ENCODE measurements at regions not wholly inside any gene's neighbourhood (a gene's known extent, or its start where the extent isn't known, plus 50 kb on each side); places are given as distances from the start of the nearest gene placed in this dataset.

DNA sequence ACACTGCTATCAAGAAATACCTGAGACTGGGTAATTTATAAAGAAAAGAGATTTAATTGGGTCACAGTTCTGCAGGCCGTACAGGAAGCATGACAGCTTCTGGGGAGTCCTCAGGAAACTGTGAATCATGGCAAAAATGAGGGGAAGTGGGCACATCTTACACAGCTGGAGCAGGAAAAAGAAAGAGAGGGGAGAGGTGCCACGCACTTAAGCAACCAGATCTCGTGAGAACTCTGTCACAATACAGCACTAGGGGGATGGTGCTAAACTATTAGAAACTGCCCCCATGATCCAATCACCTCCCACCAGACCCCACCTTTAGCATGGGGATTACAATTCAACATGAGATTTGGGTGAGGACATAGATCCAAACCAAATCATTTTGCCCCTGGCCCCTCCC, 105.5 kb upstream of the CPLX2 start:
- intact Hi-C loops (cut with DNase I), result no loop called here
- DNase-seq (ENCODE audit: low spot score) (no peak), ATAC-seq (no peak)

DNA sequence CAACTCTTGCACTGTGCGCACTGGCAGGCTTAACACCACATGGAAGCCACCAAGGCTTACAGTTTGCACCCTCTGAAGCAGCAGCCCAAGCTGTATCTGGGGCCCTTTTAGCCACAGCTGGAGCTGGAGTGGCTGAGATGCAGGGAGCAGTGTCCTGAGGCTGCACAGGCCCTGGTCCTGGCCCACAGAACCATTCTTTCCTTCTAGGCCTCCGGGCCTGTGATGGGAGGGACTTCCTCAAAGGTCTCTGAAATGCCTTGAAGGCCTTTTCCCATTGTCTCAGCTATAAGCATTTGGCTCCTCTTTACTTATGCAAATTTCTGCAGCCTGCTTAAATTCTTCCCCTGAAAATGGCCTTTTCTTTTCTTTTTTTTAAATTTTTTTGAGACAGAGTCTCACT, 104.4 kb upstream of the CPLX2 start:
- ATAC-seq (no peak), DNase-seq (ENCODE audit: low spot score) (no peak)
- intact Hi-C loops (cut with DNase I), result no loop called here

DNA sequence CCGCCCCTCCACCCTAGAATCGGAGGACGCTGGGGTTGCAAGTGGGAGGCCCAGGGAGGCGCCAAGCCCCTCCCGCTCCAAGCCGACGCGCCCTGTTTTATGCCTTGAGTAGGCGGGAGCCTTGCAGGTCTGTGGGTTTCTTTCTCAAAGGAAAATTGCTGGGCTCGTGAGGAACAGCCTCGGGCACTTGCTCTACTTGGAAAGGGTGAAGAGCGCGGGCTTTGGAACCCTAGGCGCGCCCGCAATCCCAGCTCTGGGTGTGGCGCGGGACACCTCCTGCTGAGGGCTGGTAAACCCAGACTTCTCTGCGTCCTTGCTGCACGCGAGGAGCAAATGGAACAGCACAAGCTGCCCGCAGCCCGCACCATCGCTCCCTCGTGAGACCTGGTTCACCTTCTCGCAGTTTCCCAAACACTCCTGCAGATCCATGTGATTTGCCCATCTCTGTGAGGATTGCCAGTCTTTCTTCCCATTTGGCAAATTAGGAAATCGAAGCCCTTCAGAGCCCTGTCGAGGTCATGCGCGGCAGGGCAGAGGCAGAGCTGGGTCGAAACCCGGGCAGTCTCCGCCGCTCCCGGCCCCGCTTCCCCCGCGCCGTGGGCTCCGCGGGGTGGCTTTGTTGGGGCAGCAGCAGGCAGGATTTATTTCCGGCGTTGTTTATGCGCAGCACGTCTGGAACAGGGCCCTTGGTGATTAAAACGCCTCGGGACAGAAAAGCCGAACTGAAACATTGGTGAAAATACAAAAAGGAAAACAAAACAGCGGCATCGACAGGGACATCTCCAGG, 98.4 kb upstream of the CPLX2 start:
- ATAC-seq (no peak), DNase-seq (ENCODE audit: low spot score) (no peak)
- intact Hi-C loops (cut with DNase I), result no loop called here

DNA sequence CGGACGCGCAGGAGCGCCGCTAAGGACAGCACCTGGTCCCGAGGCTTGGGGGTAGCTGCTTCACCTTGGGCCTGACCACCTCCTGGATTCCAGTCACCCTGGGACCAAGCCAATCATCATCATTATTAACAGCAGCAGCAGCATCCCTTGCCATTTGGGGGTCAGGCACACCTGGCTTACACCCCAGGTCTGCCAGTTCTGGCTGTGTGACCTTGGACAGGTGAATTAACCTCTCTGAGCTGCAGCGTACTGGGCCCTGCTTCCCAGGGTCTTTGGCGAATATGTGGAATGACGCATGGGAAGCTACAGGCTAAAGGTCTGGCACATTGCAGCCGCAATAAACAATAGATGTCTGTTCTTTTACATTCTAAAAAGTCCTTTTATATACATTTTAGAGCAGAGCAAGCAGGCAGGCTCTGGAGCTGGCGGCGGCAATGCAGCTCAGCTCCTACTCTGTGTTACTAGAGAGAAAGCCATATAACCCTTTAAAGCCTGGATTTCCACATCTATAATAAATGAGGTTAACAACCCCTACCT, 97.8 kb upstream of the CPLX2 start:
- no peak for ATAC-seq
- intact Hi-C loops (cut with DNase I), result no loop called here
- DNase-seq (ENCODE audit: low spot score), result no peak

DNA sequence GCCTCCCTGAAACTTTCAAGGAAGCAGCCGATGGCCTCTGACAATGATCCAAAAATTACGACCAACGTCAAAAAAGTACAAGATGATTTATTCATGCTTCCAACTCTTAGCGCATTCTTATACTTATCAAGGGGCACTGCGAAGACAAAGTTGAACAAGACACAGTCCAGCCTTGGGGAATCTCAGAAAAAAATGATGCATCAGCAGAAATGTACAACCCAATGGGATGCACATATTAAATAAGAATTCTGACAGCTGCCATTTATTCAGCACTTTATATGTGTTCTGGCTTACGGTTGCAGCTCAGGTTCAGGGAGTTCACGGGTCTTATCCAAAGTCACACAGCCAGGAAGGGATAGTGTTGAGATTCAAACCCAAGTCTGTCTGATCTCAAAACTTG, 96.0 kb upstream of the CPLX2 start:
- ATAC-seq, result no peak
- no peak for DNase-seq (ENCODE audit: low spot score)
- intact Hi-C loops (cut with DNase I), result no loop called here

DNA sequence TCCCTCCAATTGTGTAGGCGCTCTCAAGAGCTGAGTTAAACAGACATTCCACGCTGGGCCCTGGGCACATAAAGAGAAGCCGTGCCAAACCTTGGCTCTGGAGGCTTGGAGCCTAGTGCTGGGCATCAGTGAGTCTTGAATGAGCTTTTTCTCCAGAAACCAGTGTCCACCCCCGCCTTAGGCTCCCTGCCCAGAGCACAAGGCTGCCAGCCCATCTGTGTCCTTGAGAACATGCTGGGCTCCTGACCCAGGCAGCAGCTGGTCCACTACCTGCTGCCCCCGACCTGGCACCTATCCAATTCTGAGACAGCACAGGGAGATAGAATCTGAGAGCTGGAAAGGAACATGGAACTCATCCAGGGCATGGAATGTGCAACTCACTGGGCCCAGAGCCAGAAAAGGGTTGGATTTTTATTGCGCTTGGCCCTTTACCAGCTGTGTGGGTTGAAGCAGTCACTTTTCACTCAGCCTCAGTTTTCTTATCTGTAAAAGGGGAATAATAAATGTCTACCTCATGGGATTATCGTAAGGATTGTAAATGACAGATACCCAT, 92.4 kb upstream of the CPLX2 start:
- no peak for DNase-seq (ENCODE audit: low spot score)
- intact Hi-C loops (cut with DNase I), result no loop called here
- ATAC-seq, result no peak

DNA sequence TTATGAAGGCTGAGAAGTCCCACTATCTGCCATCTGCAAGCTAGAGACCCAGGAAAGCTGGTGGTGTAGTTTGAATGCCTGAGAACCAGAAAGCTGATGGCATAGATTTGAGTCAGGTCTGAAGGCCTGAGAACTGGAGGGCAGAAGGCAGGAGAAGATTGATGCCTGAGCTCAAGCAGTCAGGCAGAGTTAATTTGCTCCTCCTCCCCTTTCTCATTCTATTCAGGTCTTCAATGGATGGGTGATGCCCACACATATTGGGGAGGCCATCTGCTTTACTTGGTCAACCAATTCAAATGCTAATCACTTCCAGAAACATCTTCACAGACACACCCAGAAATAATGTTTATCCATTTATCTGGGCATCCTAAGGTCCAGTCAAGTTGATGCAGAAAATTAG, 87.6 kb upstream of the CPLX2 start:
- intact Hi-C loops (cut with DNase I), result no loop called here
- no peak for DNase-seq (ENCODE audit: low spot score)
- ATAC-seq, result no peak

DNA sequence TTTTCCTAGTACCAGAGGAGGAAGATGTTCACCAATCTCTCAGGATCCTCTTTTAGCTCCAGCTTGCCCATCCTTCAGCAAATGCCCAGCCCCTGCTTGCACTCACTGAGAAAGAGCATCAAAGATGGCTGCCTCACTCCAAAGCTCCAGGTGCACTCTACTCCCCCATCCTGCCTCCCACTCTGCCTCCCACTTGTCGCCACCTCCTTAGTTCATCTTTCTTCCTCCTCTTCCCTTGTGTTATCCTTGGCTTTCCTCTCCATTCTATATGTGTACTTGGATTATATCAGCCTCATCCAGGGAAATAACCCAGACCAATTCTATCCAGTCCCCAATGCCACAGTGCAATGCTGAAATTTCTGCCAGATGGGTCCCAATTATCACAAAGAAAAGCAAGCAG, 87.1 kb upstream of the CPLX2 start:
- intact Hi-C loops (cut with DNase I), result no loop called here
- no peak for DNase-seq (ENCODE audit: low spot score)
- no peak for ATAC-seq

DNA sequence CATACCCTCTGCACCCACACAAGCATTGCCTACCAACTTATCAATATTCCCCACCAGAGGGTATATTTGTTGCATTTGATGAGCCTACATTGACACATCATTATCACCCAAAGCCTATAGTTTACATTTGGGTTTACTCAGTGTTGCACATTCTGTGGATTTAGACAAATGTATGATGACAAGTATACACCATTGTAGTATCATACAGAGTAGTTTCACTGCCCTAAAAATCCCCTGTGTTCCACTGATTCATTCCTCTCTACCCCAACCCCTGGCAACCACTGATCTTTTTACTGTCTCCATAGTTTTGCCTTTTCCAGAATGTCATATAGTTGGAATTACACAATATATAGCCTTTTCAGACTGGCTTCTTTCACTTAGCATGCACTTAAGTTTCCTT, 85.7 kb upstream of the CPLX2 start:
- intact Hi-C loops (cut with DNase I), result no loop called here
- ATAC-seq (no peak), DNase-seq (ENCODE audit: low spot score) (no peak)

DNA sequence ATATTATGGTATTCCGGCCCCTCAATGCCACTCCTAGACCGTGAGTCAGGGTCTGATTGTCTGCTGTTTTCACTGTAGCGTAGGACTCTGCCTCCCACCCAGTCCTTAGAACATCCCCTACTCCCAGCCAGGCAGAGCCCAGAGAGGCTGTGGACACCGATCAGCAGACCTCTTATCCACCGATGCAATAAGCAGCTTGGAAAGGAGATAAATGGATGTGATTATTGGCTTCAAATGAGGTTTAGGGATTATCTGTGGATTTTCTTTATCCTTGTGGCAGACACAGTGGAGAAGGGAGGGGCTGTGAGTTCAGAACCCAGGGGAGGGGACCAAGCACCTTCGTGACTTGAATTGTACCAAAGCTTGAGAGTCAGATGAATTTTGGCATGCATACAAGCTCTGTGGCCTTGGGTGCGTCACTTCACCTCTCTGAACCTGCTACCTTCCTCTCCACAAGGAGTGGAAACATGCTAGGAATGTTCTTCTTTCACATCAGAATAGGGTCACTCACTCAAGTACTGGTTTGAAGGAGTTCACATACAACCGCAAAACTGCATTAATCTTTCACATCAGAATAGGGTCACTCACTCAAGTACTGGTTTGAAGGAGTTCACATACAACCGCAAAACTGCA, 83.1 kb upstream of the CPLX2 start:
- DNase-seq (ENCODE audit: low spot score) (no peak), ATAC-seq (no peak)
- intact Hi-C loops (cut with DNase I), result no loop called here

DNA sequence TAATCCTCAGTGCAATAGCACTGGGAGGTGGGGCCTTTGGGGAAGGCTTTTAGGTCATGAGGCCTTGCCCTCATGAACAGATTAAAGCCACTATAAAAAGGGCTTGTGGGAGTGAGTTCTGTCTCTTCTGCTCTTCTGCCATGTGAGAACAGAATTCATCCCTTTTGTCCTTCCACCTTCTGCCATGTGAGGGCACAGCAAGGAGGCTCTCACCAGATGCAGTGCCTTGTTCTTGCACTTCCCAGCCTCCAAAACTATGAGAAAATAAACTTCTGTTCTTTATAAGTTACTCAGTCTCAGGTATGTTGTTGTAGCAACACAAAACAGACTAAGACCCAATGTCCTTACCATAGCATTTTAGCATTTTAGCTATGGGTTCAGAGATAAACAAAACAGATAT, 81.7 kb upstream of the CPLX2 start:
- intact Hi-C loops (cut with DNase I), result no loop called here
- no peak for ATAC-seq
- DNase-seq (ENCODE audit: low spot score), result no peak

DNA sequence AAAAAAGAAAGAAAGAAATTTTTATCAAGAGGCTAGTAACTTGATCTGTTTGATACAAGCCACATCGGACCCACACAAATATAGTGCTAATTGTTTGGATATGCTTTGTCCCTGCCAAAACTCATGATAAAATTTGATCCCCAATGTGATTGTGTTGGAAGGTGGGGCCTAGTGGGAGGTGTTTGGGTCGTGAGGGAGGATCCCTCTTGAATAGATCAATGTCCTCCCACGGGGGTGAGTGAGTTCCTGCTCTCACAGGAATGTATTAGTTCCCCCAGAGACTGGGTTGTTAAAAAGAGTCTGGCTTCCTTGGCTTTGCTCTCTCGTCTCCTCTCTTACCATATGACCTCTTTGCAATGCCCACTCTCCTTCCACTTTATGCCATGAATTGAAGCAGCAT, 80.6 kb upstream of the CPLX2 start:
- DNase-seq (ENCODE audit: low spot score) (no peak), ATAC-seq (no peak)
- intact Hi-C loops (cut with DNase I), result no loop called here

DNA sequence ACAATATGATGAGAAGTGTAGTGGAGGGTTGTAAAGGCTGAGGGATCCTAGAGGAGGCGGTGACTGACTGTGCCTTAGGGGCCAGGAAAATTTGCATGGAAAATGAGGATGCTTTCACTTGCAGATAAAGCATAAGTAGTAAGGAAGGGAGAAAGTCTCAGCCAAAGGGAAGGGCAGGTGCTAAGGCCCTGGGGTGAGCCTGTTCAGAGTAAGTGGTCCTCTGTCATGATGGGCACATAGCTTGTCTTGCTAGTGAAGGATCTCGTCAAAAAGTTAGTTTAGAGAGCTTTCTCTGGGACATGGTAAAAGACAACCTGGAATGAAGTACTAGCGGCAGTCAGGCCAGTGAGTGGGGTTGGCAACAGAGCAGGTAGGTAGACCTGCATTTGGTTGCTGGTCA, 75.4 kb upstream of the CPLX2 start:
- no peak for ATAC-seq
- no peak for DNase-seq (ENCODE audit: low spot score)
- intact Hi-C loops (cut with DNase I), result no loop called here

DNA sequence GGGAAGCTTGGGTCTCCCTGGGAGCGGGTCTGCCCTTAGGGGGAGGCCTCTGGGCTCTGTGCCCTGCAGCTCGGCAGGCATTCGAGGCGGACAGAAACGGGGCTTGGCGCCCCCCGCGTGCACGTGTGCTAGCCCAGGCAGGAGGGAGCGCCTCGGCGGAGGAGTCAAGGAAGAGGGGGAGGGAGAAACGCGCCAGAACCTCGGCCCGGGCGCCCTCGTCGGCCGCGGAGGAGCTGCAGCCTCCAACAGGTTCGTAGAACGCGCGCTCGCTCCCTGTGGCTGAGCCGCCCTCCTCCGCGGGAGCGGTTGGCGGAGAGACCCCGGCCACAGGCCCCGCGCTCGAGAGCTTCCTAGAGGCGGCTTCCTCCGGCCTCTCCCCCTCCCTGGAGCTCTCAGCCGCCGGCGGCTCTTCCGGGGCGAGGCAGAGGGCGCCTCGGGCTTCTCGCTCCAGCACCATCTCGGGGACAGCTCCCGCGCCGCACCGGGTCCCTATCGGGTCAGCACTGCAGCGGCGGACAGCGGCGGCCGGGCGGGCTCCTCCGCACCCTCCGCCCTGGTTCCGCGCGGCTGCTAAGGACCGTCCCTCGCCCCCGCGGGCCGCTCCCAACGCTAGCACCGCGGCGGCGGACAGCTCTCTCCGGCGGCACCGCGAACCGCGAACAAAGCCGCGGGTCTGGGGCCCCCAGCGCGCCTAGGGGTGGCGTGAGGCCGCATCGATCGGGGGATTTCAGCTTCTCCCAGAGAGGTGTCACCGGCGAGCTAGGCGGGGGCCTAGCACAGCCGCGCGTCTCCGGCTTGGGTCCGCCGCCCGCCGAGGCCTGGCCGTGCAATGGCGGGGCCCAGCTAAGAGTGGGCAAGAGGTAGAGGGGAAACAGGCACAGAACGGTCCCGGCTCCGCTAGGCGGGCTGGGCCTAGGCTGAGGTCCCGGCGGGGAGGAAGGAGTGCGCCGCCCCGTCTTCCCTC, 74.6 kb upstream of the CPLX2 start:
- ATAC-seq (peak; percentile 86), DNase-seq (ENCODE audit: low spot score) (peak; percentile 82)
- intact Hi-C loops (cut with DNase I), result no loop called here

DNA sequence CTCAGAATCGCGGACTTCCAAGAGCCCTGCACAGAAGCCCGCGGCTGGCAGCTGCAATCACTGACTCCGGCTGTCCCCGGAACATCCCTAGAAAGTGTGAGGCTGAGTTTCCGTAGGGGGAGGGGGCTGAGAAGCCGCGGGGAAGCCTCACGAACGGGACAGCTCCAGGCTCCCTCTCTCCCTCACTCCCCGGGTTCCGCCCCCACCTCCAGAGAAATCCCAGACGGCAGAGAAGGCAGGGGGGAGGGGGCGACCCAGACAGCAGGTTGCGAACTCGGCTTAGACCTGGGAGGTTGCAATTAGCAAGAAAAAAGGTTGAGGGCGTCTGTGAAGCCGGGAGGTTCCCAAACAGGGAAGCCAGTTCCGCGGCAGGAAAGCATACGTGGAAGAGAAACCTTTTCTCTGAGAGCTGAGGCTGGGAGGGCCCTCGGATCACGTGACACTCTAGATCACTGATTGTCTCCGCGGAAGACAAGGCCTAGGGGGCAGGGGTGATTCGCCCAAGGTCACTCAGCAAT, 73.8 kb upstream of the CPLX2 start:
- intact Hi-C loops (cut with DNase I), result no loop called here
- DNase-seq (ENCODE audit: low spot score) (no peak), ATAC-seq (no peak)

DNA sequence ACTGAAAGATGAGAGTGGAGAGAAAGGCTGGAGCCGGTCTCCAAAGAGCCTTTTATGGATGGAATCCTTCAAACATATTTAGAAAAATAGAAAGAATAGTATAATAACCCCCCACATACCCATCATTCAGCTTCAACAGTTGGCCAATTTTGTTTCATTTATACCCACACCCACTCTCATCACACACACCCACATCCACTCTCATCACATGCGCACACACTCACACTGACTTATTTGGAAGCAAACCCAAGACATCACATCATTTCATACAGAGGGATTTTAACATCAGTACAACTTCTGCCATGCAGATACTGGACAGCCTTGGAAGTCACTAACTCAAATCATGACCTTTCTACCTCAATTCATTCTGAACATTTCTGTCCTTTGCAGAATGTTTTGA, 72.8 kb upstream of the CPLX2 start:
- DNase-seq (ENCODE audit: low spot score) (no peak), ATAC-seq (no peak)
- intact Hi-C loops (cut with DNase I), result no loop called here

DNA sequence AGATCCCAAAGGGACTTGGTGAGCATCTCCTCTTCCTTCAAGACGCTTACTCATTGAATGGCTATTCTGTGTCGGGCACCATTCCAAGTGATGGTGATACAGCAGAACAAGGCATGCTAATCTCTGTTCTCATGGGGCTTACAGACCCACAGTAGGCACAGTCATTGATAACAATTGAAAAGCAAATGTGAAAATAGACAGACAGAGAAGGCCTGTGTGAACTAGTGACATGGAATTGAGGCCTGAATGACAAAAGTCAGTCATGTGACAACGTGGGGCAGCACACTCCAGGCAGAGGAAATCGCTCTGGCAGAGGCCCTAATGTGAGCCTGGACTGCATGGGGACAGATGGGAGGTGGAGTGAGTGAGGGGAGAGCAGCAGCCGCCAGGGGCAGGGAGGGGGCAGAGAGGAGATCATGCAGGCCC, 70.7 kb upstream of the CPLX2 start:
- DNase-seq (ENCODE audit: low spot score), result no peak
- ATAC-seq, result no peak
- intact Hi-C loops (cut with DNase I), result no loop called here

DNA sequence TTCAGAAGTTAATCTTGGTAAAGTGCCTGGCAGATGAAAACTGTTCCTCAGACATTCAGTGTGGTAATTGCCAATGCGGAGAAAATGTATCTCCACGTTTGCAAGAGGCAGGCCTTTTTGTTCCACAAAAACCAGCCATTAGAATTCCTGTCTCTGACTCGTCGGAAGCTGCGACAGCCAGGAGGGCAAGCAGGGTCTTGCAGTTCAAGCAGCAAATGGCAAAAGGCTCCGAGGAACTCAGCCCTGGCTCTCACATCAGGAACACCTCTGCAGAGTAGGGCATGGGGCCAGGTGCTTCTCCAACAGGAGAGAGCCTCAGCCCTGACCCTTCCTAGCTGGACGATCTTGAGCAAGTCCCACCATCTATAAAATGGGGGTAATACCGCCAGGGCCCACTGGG, 69.0 kb upstream of the CPLX2 start:
- no peak for ATAC-seq
- no peak for DNase-seq (ENCODE audit: low spot score)
- intact Hi-C loops (cut with DNase I), result no loop called here

DNA sequence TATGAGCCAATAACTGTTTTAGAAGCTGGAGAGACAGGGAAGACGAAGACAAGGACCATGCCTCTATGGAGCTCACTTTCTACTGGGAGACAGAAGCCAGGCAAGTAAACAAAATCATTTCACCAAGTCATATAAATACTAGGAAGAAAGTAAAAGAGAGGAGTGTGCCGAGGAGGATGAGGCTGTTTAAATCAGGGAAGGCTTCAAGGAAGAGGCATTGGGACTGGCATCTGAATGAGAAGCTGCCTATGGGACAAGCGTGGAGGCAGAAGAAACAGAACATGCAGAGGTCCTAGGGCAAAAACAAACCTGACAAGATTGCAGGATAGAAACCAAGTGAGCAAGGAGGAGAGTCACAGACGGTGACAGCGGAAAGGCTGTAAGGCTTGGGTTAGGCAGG, 68.1 kb upstream of the CPLX2 start:
- ATAC-seq (no peak), DNase-seq (ENCODE audit: low spot score) (no peak)
- intact Hi-C loops (cut with DNase I), result no loop called here
